GM12878 (cell line): ENCODE measurements at regions not wholly inside any gene's neighbourhood (a gene's known extent, or its start where the extent isn't known, plus 50 kb on each side); places are given as distances from the start of the nearest gene placed in this dataset.

Experiments
- ATAC-seq: fragments of 200-7000 bp; cut with Tn5 transposase; 3 replicates; pipeline ENCODE4 v1.9.1; 2020; ENCODE audit warnings: mild to moderate bottlenecking, moderate library complexity
- BruUV-seq: library from RNA; stranded (reverse); fragments of 400-500 nt; replicated peaks from 2 replicates; lab custom pipeline; 2021; lab: Mats Ljungman, UMichigan
- CTCF ChIA-PET: fragments of 300-600 bp; sonication (Branson Sonifier 250); formaldehyde crosslinking; extraction: SDS; loops from one replicate; lab custom pipeline; 2021; ENCODE audit warnings: inconsistent platforms; lab: Yijun Ruan, JAX
- POLR2A ChIA-PET: fragments of 350-600 bp; formaldehyde crosslinking; extraction: SDS; loops from one replicate; lab custom pipeline; 2021; ENCODE audit warnings: inconsistent platforms; lab: Charles Lee
- RAD21 ChIA-PET: fragments of 300-600 bp; sonication (Branson Sonifier 250); formaldehyde crosslinking; loops from one replicate; lab custom pipeline; 2023; ENCODE audit warnings: antibody characterized with exemption; ENCODE audit not compliant: unreplicated experiment; lab: Charles Lee
- SMC1A ChIA-PET: fragments of 300-600 bp; sonication (Branson Sonifier 250); formaldehyde crosslinking; loops from one replicate; lab custom pipeline; 2023; ENCODE audit not compliant: unreplicated experiment, uncharacterized antibody; lab: Charles Lee
- DNase-seq: peaks from one replicate; pipeline ENCODE4 v3.0.0-alpha.2; 2011; ENCODE audit warnings: low read depth, low spot score
- FAIRE-seq: peaks from 3 replicates; lab custom pipeline; 2011; peaks lifted over from hg19 to GRCh38; lab: Jason Lieb, UNC
- H2AFZ ChIP-seq: 2 replicates; pipeline ENCODE4 v1.6.0; 2011; ENCODE audit warnings: low read depth, low read length, control low read depth; ENCODE audit not compliant: control insufficient read depth
- H3K27ac ChIP-seq: 2 replicates; pipeline ENCODE4 v1.5.1; 2011; ENCODE audit warnings: control low read depth; ENCODE audit not compliant: control insufficient read depth, insufficient read depth
- H3K27me3 ChIP-seq, 2 experiments: replicated peaks in 1 of 2; 2 replicates each; pipeline versions ENCODE4 v1.6.0 to v1.6.1; 2011; ENCODE audit warnings: low read length in 1 of 2; ENCODE audit not compliant: control insufficient read depth in 2 of 2, insufficient read depth in 2 of 2
- H3K36me3 ChIP-seq, 2 experiments: 2 replicates each; pipeline ENCODE4 v1.5.1; 2011; ENCODE audit warnings: low read length in 1 of 2; ENCODE audit not compliant: control insufficient read depth in 2 of 2, insufficient read depth in 2 of 2
- H3K4me1 ChIP-seq: 2 replicates; pipeline ENCODE4 v1.6.1; 2011; ENCODE audit warnings: mild to moderate bottlenecking, low read length, moderate library complexity, mixed read lengths; ENCODE audit not compliant: control insufficient read depth, insufficient read depth
- H3K4me2 ChIP-seq: 2 replicates; pipeline ENCODE4 v1.6.0; 2011; ENCODE audit warnings: control low read depth; ENCODE audit not compliant: control insufficient read depth, insufficient read depth
- H3K4me3 ChIP-seq: fragments of 200-600 bp; sonication (generic); 2 replicates; pipeline ENCODE4 v1.5.1; 2016
- H3K79me2 ChIP-seq: 2 replicates; pipeline ENCODE4 v1.6.0; 2011; ENCODE audit warnings: low read length; ENCODE audit not compliant: control insufficient read depth, insufficient read depth
- H3K9ac ChIP-seq: 2 replicates; pipeline ENCODE4 v1.8.0; 2011; ENCODE audit warnings: low read length, control low read depth, mixed read lengths; ENCODE audit not compliant: control insufficient read depth, insufficient read depth
- H3K9me3 ChIP-seq: replicated peaks from 3 replicates; pipeline ENCODE4 v1.5.1; 2011; ENCODE audit warnings: mild to moderate bottlenecking, low read length; ENCODE audit not compliant: control insufficient read depth, insufficient read depth
- H4K20me1 ChIP-seq: 2 replicates; pipeline ENCODE4 v1.6.0; 2011; ENCODE audit not compliant: control insufficient read depth, insufficient read depth
- CBX5 ChIP-seq: sonication (generic); IDR thresholded peaks from 2 replicates; pipeline ENCODE4 v1.6.1; 2016; ENCODE audit warnings: low read depth, moderate library complexity, mild to moderate bottlenecking, inconsistent platforms
- CHD4 ChIP-seq: fragments of 200-600 bp; sonication (generic); IDR thresholded peaks from 2 replicates; pipeline ENCODE4 v1.6.1; 2016; ENCODE audit warnings: mild to moderate bottlenecking
- MYB ChIP-seq: fragments of 150-350 bp; IDR thresholded peaks from 2 replicates; pipeline ENCODE4 v1.6.1; 2014; ENCODE audit warnings: mild to moderate bottlenecking, low read depth, low read length, borderline replicate concordance
- MYC ChIP-seq: IDR thresholded peaks from 2 replicates; pipeline ENCODE4 v1.6.1; 2011; ENCODE audit warnings: mild to moderate bottlenecking, low read length, moderate library complexity, inconsistent platforms; ENCODE audit not compliant: insufficient read depth, insufficient replicate concordance, insufficient read length, severe bottlenecking
- PAX8 ChIP-seq: fragments of 450-650 bp; IDR thresholded peaks from 2 replicates; pipeline ENCODE4 v1.6.1; 2017; ENCODE audit warnings: mild to moderate bottlenecking, moderate library complexity
- PML ChIP-seq: IDR thresholded peaks from 2 replicates; pipeline ENCODE4 v1.6.1; 2012; ENCODE audit warnings: low read length, inconsistent platforms
- POLR2AphosphoS5 ChIP-seq: IDR thresholded peaks from 2 replicates; pipeline ENCODE4 v1.6.1; 2011; ENCODE audit warnings: mild to moderate bottlenecking, low read length, inconsistent platforms
- STAT1 ChIP-seq: fragments of 450-650 bp; conservative IDR thresholded peaks from 2 replicates; pipeline ENCODE4 v1.6.1; 2014; ENCODE audit warnings: antibody characterized with exemption, mild to moderate bottlenecking
- STAT3 ChIP-seq: IDR thresholded peaks from 2 replicates; pipeline ENCODE4 v1.6.1; 2011; ENCODE audit warnings: low read depth, low read length, improper control_type of control experiment
- WGBS: methylation state at CpG from one replicate; pipeline ENCODE4 v1.1.6; 2016; ENCODE audit warnings: low lambda C conversion rate; ENCODE audit not compliant: insufficient replicate concordance, insufficient coverage; ENCODE audit errors: missing lambda C conversion rate; 5-methylcytosine and 5-hydroxymethylcytosine counted together
- in situ Hi-C: fragments of 300-500 bp; cut with MboI; formaldehyde crosslinking; loops from 9 replicates; pipeline ENCODE4 v1.14.3; 2018; ENCODE audit warnings: mixed read lengths
- intact Hi-C: fragments of 100-400 bp; cut with micrococcal nuclease; formaldehyde crosslinking; loops from one replicate; pipeline ENCODE4 v1.14.2; 2022; ENCODE audit not compliant: unreplicated experiment

GRCh38 chr14:82432301-82433105 lies 898.9 kb upstream of the SEL1L start:
- Histone ChIP-seq H3K9me3 (no peaks in the 10 kb centered on the region), H3K4me1 (no peaks in the 10 kb centered on the region), H3K27ac (no peak overlapping the region), H3K79me2 (no peaks in the 10 kb centered on the region)
- POLR2A ChIA-PET: no interaction called here
- DNase-seq: no peak
- TF ChIP-seq PML (no peak), POLR2AphosphoS5 (no peak), MYC (no peak), MYB (no peak), STAT1 (no peak), PAX8 (no peak), STAT3 (no peak), CBX5 (no peak), CHD4 (no peak)
- TF ChIP-seq, all 136 proteins: peak for 0
- Histone ChIP-seq H3K27me3 (no peaks in the 10 kb centered on the region), H2AFZ (no peak overlapping the region), H3K9ac (no peak overlapping the region), H3K4me2 (no peak overlapping the region), H3K4me3 (no peak overlapping the region), H3K36me3 (no peaks in the 10 kb centered on the region), H4K20me1 (no peaks in the 10 kb centered on the region)
- intact Hi-C loops: no loop called here
- ATAC-seq: no peak
- FAIRE-seq: no peak
- ChIA-PET SMC1A (interaction anchor here (2.1 kb wide), 1 partner anchor 17 kb away, joined by 4 read pairs; no protein-coding TSS in a partner anchor), CTCF (no interaction called here), RAD21 (no interaction called here)
- 0% methylated on average over 3 of the region's 3 CpGs for WGBS
- in situ Hi-C loops: no loop called here
- no TSS peak for BruUV-seq
